CD4-positive, alpha-beta memory T cell (primary cell): ENCODE measurements at regions not wholly inside any gene's neighbourhood (a gene's known extent, or its start where the extent isn't known, plus 50 kb on each side); places are given as distances from the start of the nearest gene placed in this dataset.
"Not testable (repeated sequence)": the region's sequence is repeated elsewhere in the genome, so short reads cannot be mapped to it uniquely, and the experiment has no call there.

Experiments used
- CTCF ChIA-PET: fragments of 350-600 bp; sonication (Branson Sonifier 250); formaldehyde crosslinking; loops from one replicate; lab custom pipeline; 2021; ENCODE audit warnings: inconsistent platforms; ENCODE audit not compliant: partially characterized antibody; lab: Charles Lee
- POLR2A ChIA-PET: fragments of 350-600 bp; sonication (Branson Sonifier 250); formaldehyde crosslinking; loops from one replicate; lab custom pipeline; 2021; ENCODE audit not compliant: partially characterized antibody; lab: Charles Lee
- DNase-seq, 5 donors: peaks; one replicate each; pipeline versions ENCODE4 v3.0.0 to v3.0.0-alpha.2; 2020 to 2022; ENCODE audit warnings: mixed read lengths in 1 of 5
- H3K27ac ChIP-seq: one replicate; pipeline ENCODE4 v1.7.0; 2013; ENCODE audit warnings: low read depth, low read length
- H3K27me3 ChIP-seq: 2 replicates; pipeline ENCODE4 v1.7.0; 2013; ENCODE audit warnings: mild to moderate bottlenecking, low read length, moderate library complexity; ENCODE audit not compliant: insufficient read depth
- H3K36me3 ChIP-seq: 2 replicates; pipeline ENCODE4 v1.7.0; 2013; ENCODE audit warnings: mild to moderate bottlenecking, low read length, moderate library complexity; ENCODE audit not compliant: insufficient read depth
- H3K4me1 ChIP-seq: 2 replicates; pipeline ENCODE4 v1.7.0; 2013; ENCODE audit warnings: mild to moderate bottlenecking, low read length, moderate library complexity; ENCODE audit not compliant: insufficient read depth
- H3K4me3 ChIP-seq, 2 donors: one replicate each; pipeline ENCODE4 v1.7.0; 2013; ENCODE audit warnings: low read length in 2 of 2, mild to moderate bottlenecking in 1 of 2
- H3K9me3 ChIP-seq, 2 donors: one replicate each; pipeline ENCODE4 v1.7.0; 2013; ENCODE audit warnings: low read length in 2 of 2, control low read depth in 1 of 2; ENCODE audit not compliant: control insufficient read depth in 1 of 2
- H3K27ac Mint-ChIP-seq, 7 donors: one replicate each; pipeline ENCODE4 v1.8.0; 2020 to 2021; ENCODE audit warnings: mixed read lengths in 7 of 7, mild to moderate bottlenecking in 6 of 7, inconsistent platforms in 3 of 7, moderate library complexity in 3 of 7
- H3K27me3 Mint-ChIP-seq, 2 donors: one replicate each; pipeline ENCODE4 v1.8.0; 2020 to 2021; ENCODE audit warnings: mixed read lengths in 2 of 2
- H3K36me3 Mint-ChIP-seq, 2 donors: one replicate each; pipeline ENCODE4 v1.8.0; 2020 to 2021; ENCODE audit warnings: mixed read lengths in 2 of 2, inconsistent platforms in 1 of 2, mild to moderate bottlenecking in 1 of 2
- H3K4me1 Mint-ChIP-seq, 4 donors: one replicate each; pipeline ENCODE4 v1.8.0; 2020 to 2021; ENCODE audit warnings: mixed read lengths in 4 of 4, mild to moderate bottlenecking in 1 of 4
- H3K4me3 Mint-ChIP-seq, 8 donors: one replicate each; pipeline ENCODE4 v1.8.0; 2020 to 2021; ENCODE audit warnings: mixed read lengths in 8 of 8, mild to moderate bottlenecking in 7 of 8, moderate library complexity in 6 of 8, inconsistent platforms in 3 of 8
- H3K9me3 Mint-ChIP-seq, 8 donors: one replicate each; pipeline ENCODE4 v1.8.0; 2020 to 2021; ENCODE audit warnings: mixed read lengths in 8 of 8, mild to moderate bottlenecking in 5 of 8, inconsistent platforms in 3 of 8, moderate library complexity in 1 of 8
- intact Hi-C: fragments of 100-400 bp; cut with micrococcal nuclease; formaldehyde crosslinking; loops from one replicate; pipeline ENCODE4 v1.15.1; 2023

GRCh38 chr22:49458708-49459099, 369.0 kb downstream of the BRD1 start:
- Mint-ChIP-seq H3K4me3 (no peak overlapping the region), H3K27ac (no peak overlapping the region), H3K9me3 (peaks cover 0 to 4% (median 0%) of the 10 kb centered on the region in 8 donors), H3K4me1 (peaks cover 0 to 2% (median 0%) of the 10 kb centered on the region in 4 donors), H3K27me3 (peaks cover 0 to 4% of the 10 kb centered on the region in 2 donors), H3K36me3 (no peaks in the 10 kb centered on the region)
- Histone ChIP-seq H3K36me3 (no peaks in the 10 kb centered on the region), H3K27me3 (no peaks in the 10 kb centered on the region), H3K4me1 (no peaks in the 10 kb centered on the region), H3K9me3 (no peaks in the 10 kb centered on the region), H3K27ac (no peak overlapping the region), H3K4me3 (no peak overlapping the region)
- DNase-seq = no peak
- ChIA-PET CTCF (no interaction called here), POLR2A (no interaction called here)
- intact Hi-C loops = no loop called here

- CTCF ChIA-PET = no interaction called here
- Histone ChIP-seq H3K27ac (no peak overlapping the region), H3K4me3 (no peak overlapping the region), H3K27me3 (no peaks in the 10 kb centered on the region), H3K36me3 (no peaks in the 10 kb centered on the region), H3K9me3 (no peaks in the 10 kb centered on the region), H3K4me1 (no peaks in the 10 kb centered on the region)
- Mint-ChIP-seq H3K4me1 (no peaks in the 10 kb centered on the region), H3K9me3 (peaks cover 0 to 4% (median 0%) of the 10 kb centered on the region in 8 donors), H3K36me3 (no peaks in the 10 kb centered on the region), H3K27ac (no peak overlapping the region), H3K4me3 (no peak overlapping the region), H3K27me3 (peaks cover 0 to 3% of the 10 kb centered on the region in 2 donors)
- no peak for DNase-seq
- POLR2A ChIA-PET = no interaction called here
- intact Hi-C loops = no loop called here
Observed at GRCh38 chr22:49457946-49458707, 369.5 kb downstream of the BRD1 start.

DNA sequence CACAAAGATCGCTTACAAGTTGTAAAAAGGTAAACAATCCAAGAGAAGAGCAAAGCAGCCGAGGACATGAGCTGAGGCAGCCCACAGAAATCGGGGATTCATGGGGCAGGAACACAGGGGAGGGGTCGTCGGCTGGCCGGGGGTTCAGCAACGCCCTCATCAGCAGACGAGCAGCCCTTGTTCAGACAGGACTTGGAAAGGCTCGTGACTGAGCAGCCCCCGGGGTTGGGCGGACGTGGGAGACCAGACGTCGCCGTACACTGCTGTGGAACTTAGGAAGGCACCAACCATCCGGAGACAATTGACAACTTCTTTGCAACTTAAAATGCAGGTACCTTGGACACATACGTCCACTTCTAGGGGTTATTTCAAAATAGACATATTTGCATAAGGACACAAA, 370.5 kb downstream of the BRD1 start:
- CTCF ChIA-PET = no interaction called here
- intact Hi-C loops = no loop called here

GRCh38 chr22:49455595-49455994, 372.1 kb downstream of the BRD1 start:
- Histone ChIP-seq H3K4me1 (no peaks in the 10 kb centered on the region), H3K36me3 (no peaks in the 10 kb centered on the region), H3K9me3 (no peaks in the 10 kb centered on the region), H3K27ac (no peak overlapping the region), H3K4me3 (no peak overlapping the region), H3K27me3 (no peaks in the 10 kb centered on the region)
- Mint-ChIP-seq H3K4me1 (no peaks in the 10 kb centered on the region), H3K27ac (no peak overlapping the region), H3K27me3 (peaks cover 2 to 5% of the 10 kb centered on the region in 2 donors), H3K9me3 (peaks cover 0 to 4% (median 0%) of the 10 kb centered on the region in 8 donors), H3K4me3 (no peak overlapping the region), H3K36me3 (no peaks in the 10 kb centered on the region)
- POLR2A ChIA-PET = no interaction called here
- DNase-seq = no peak
- intact Hi-C loops = no loop called here
- CTCF ChIA-PET = no interaction called here

More for the DNA sequence above, 370.5 kb downstream of the BRD1 start:
- POLR2A ChIA-PET = no interaction called here
- Mint-ChIP-seq H3K27ac (no peak overlapping the region), H3K36me3 (no peaks in the 10 kb centered on the region), H3K4me3 (no peak overlapping the region), H3K4me1 (no peaks in the 10 kb centered on the region), H3K9me3 (peaks cover 0 to 4% (median 0%) of the 10 kb centered on the region in 8 donors), H3K27me3 (peaks cover 0 to 3% of the 10 kb centered on the region in 2 donors)
- Histone ChIP-seq H3K4me1 (no peaks in the 10 kb centered on the region), H3K4me3 (no peak overlapping the region), H3K27ac (no peak overlapping the region), H3K27me3 (no peaks in the 10 kb centered on the region), H3K9me3 (no peaks in the 10 kb centered on the region), H3K36me3 (no peaks in the 10 kb centered on the region)
- no peak for DNase-seq

GRCh38 chr22:49454726-49455125, 372.9 kb downstream of the BRD1 start:
- H3K27me3 ChIP-seq = no peaks in the 10 kb centered on the region
- Mint-ChIP-seq H3K9me3 (peaks cover 0 to 4% (median 0%) of the 10 kb centered on the region in 8 donors), H3K27ac (no peak overlapping the region), H3K27me3 (peaks cover 6 to 9% of the 10 kb centered on the region in 2 donors), H3K36me3 (no peaks in the 10 kb centered on the region), H3K4me1 (peaks cover 0 to 4% (median 2%) of the 10 kb centered on the region in 4 donors), H3K4me3 (no peak overlapping the region)
- CTCF ChIA-PET = no interaction called here
- POLR2A ChIA-PET = no interaction called here
- DNase-seq = no peak
- no peaks in the 10 kb centered on the region for H3K9me3 ChIP-seq
- no peaks in the 10 kb centered on the region for H3K4me1 ChIP-seq
- no peak overlapping the region for H3K27ac ChIP-seq
- H3K36me3 ChIP-seq = no peaks in the 10 kb centered on the region
- intact Hi-C loops = no loop called here
- no peak overlapping the region for H3K4me3 ChIP-seq

DNA sequence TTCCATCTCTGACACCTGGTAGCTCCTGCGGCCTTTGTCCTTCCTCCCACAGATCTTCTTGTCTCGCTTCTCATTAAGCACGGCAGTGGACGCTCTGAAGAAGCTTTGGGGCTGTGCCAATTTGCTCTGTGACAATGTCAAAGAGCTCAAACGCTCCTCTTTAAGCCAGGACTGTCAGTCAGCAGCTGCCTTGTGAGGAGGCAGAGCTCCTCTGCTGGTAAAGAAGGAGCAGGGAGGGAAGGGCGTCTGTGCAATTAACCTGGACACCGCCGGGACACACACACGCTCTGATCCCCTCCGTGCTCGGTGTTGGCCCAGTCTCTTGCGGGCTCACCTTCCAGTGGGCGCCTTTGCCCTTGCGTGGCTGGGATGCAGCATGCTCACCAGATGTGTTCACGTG, 373.9 kb downstream of the BRD1 start:
- intact Hi-C loops = no loop called here
- H3K36me3 ChIP-seq = no peaks in the 10 kb centered on the region
- H3K27me3 ChIP-seq = no peaks in the 10 kb centered on the region
- Mint-ChIP-seq H3K4me1 (peaks cover 0 to 7% (median 2%) of the 10 kb centered on the region in 4 donors), H3K36me3 (no peaks in the 10 kb centered on the region), H3K27ac (no peak overlapping the region), H3K27me3 (peaks cover 11 to 16% of the 10 kb centered on the region in 2 donors), H3K4me3 (no peak overlapping the region), H3K9me3 (peaks cover 0 to 4% (median 0%) of the 10 kb centered on the region in 8 donors)
- no peaks in the 10 kb centered on the region for H3K9me3 ChIP-seq
- no peaks in the 10 kb centered on the region for H3K4me1 ChIP-seq
- ChIA-PET CTCF (no interaction called here), POLR2A (no interaction called here)
- DNase-seq = no peak
- H3K27ac ChIP-seq = no peak overlapping the region
- no peak overlapping the region for H3K4me3 ChIP-seq

DNA sequence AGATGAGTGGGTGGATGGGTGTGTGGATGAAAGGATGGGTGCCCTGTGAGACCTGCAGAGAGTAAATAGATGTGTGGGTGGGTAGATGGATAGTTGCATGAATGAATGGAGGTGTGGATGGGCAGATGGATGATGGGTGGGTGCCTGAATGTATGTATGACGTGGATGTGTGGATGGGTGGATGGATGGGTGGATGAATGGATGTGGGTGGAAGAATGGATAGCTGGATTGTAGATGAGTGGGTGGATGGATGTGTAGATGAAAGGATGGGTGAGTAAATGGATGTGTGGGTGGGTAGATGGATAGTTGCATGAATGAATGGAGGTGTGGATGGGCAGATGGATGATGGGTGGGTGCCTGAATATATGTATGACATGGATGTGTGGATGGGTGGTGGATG, 374.7 kb downstream of the BRD1 start:
- H3K9me3 ChIP-seq, H3K27ac ChIP-seq, intact Hi-C loops, H3K4me3 Mint-ChIP-seq, H3K4me1 Mint-ChIP-seq, H3K27ac Mint-ChIP-seq, H3K36me3 Mint-ChIP-seq, H3K4me3 ChIP-seq, H3K4me1 ChIP-seq, H3K36me3 ChIP-seq, H3K9me3 Mint-ChIP-seq, CTCF ChIA-PET, H3K27me3 ChIP-seq, DNase-seq, POLR2A ChIA-PET: not testable (repeated sequence)
- H3K27me3 Mint-ChIP-seq = peaks cover 13 to 14% of the 10 kb centered on the region in 2 donors
